ENCODE measurements at regions not wholly inside any gene's neighbourhood (a gene's known extent, or its start where the extent isn't known, plus 50 kb on each side); places are given as distances from the start of the nearest gene placed in this dataset.

GRCh38 chr21:28266061-28266460 is 726.6 kb downstream of the LTN1 start:
- no peaks in the 10 kb centered on the region for H3K27me3 Mint-ChIP-seq (ENCODE audit: insufficient read depth)
- H3K4me3 Mint-ChIP-seq, result no peak overlapping the region
- no CpG with 5 or more reads among the region's 1 CpG for WGBS, 2 experiments (ENCODE audit: insufficient coverage in 1 of 2, insufficient read length in 1 of 2)
- Histone ChIP-seq H3K27me3 (ENCODE audit: control insufficient read depth, insufficient read depth, low read length, poor library complexity, severe bottlenecking) (no peaks in the 10 kb centered on the region), H3K27ac (ENCODE audit: low read depth, low read length) (no peak overlapping the region), H3K36me3 (ENCODE audit: control insufficient read depth, insufficient read depth, low read length) (no peaks in the 10 kb centered on the region), H3K4me1 (ENCODE audit: control insufficient read depth, insufficient read depth, low read length) (no peaks in the 10 kb centered on the region), H3K4me3 (ENCODE audit: low read length) (no peak overlapping the region), H3K9ac (ENCODE audit: extremely low read depth, low read length, poor library complexity, severe bottlenecking) (no peak overlapping the region), H3K9me3 (ENCODE audit: control insufficient read depth, low read length) (no peaks in the 10 kb centered on the region)
- H3K36me3 Mint-ChIP-seq (ENCODE audit: low read depth), result no peaks in the 10 kb centered on the region
- no peak overlapping the region for H3K27ac Mint-ChIP-seq
- H3K9me3 Mint-ChIP-seq, result no peaks in the 10 kb centered on the region
- TF ChIP-seq CTCF (conservative IDR thresholded peaks at IDR 0.05), result no peak
- no peaks in the 10 kb centered on the region for H3K4me1 Mint-ChIP-seq
- no peak for DNase-seq

- Mint-ChIP-seq H3K27me3 (ENCODE audit: insufficient read depth) (no peaks in the 10 kb centered on the region), H3K4me1 (no peaks in the 10 kb centered on the region)
Observed at GRCh38 chr21:28263974-28264373, 728.7 kb downstream of the LTN1 start.

GRCh38 chr21:28261298-28261697 is 731.4 kb downstream of the LTN1 start:
- DNase-seq, result no peak
- no peaks in the 10 kb centered on the region for H3K9me3 Mint-ChIP-seq
- peaks cover 4% of the 10 kb centered on the region for H3K9me3 ChIP-seq (ENCODE audit: control insufficient read depth, low read length)
- WGBS, 2 experiments (ENCODE audit: insufficient coverage in 1 of 2, insufficient read length in 1 of 2), result 80% methylated on average over 1 of the region's 1 CpG; no CpG with 5 or more reads in 1 of the 2 experiments
- no peak overlapping the region for H3K4me3 Mint-ChIP-seq
- no peak overlapping the region for H3K9ac ChIP-seq (ENCODE audit: extremely low read depth, low read length, poor library complexity, severe bottlenecking)
- TF ChIP-seq CTCF (conservative IDR thresholded peaks at IDR 0.05), result no peak
- no peak overlapping the region for H3K27ac Mint-ChIP-seq
- H3K27ac ChIP-seq (ENCODE audit: low read depth, low read length), result no peak overlapping the region
- peaks cover 9% of the 10 kb centered on the region for H3K4me1 Mint-ChIP-seq
- H3K36me3 ChIP-seq (ENCODE audit: control insufficient read depth, insufficient read depth, low read length), result no peaks in the 10 kb centered on the region
- no peaks in the 10 kb centered on the region for H3K36me3 Mint-ChIP-seq (ENCODE audit: low read depth)
- no peaks in the 10 kb centered on the region for H3K27me3 Mint-ChIP-seq (ENCODE audit: insufficient read depth)
- no peaks in the 10 kb centered on the region for H3K27me3 ChIP-seq (ENCODE audit: control insufficient read depth, insufficient read depth, low read length, poor library complexity, severe bottlenecking)
- H3K4me1 ChIP-seq (ENCODE audit: control insufficient read depth, insufficient read depth, low read length), result no peaks in the 10 kb centered on the region
- no peak overlapping the region for H3K4me3 ChIP-seq (ENCODE audit: low read length)

More at GRCh38 chr21:28263974-28264373, 728.7 kb downstream of the LTN1 start:
- Histone ChIP-seq H3K27ac (ENCODE audit: low read depth, low read length) (no peak overlapping the region), H3K27me3 (ENCODE audit: control insufficient read depth, insufficient read depth, low read length, poor library complexity, severe bottlenecking) (no peaks in the 10 kb centered on the region), H3K36me3 (ENCODE audit: control insufficient read depth, insufficient read depth, low read length) (no peaks in the 10 kb centered on the region), H3K4me3 (ENCODE audit: low read length) (no peak overlapping the region), H3K9ac (ENCODE audit: extremely low read depth, low read length, poor library complexity, severe bottlenecking) (no peak overlapping the region), H3K4me1 (ENCODE audit: control insufficient read depth, insufficient read depth, low read length) (no peaks in the 10 kb centered on the region), H3K9me3 (ENCODE audit: control insufficient read depth, low read length) (no peaks in the 10 kb centered on the region)
- no peak for TF ChIP-seq CTCF (conservative IDR thresholded peaks at IDR 0.05)
- no peaks in the 10 kb centered on the region for H3K36me3 Mint-ChIP-seq (ENCODE audit: low read depth)
- H3K9me3 Mint-ChIP-seq, result no peaks in the 10 kb centered on the region
- WGBS, 2 experiments (ENCODE audit: insufficient coverage in 1 of 2, insufficient read length in 1 of 2), result 80 to 87% methylated on average over 2 to 4 of the region's 4 CpGs
- H3K27ac Mint-ChIP-seq, result no peak overlapping the region
- no peak overlapping the region for H3K4me3 Mint-ChIP-seq
- no peak for DNase-seq

Data from endodermal cell (in vitro differentiated cells).